Common myeloid progenitor, CD34-positive (primary cell): ENCODE measurements at regions not wholly inside any gene's neighbourhood (a gene's known extent, or its start where the extent isn't known, plus 50 kb on each side); places are given as distances from the start of the nearest gene placed in this dataset.

Experiments
- CTCF ChIA-PET: fragments of 350-600 bp; sonication (Branson Sonifier 250); formaldehyde crosslinking; loops from one replicate; lab custom pipeline; 2021; ENCODE audit warnings: antibody characterized with exemption; lab: Charles Lee
- POLR2A ChIA-PET: fragments of 350-600 bp; sonication (Branson Sonifier 250); formaldehyde crosslinking; loops from one replicate; lab custom pipeline; 2021; ENCODE audit warnings: antibody characterized with exemption; lab: Charles Lee
- DNase-seq, 3 donors: peaks; one replicate each; pipeline versions ENCODE4 v3.0.0 to v3.0.0-alpha.2; 2013
- H3K27ac ChIP-seq, 2 experiments: 1 replicate in 1 of 2; 2 replicates in 1 of 2; pipeline ENCODE4 v1.7.0; 2013; ENCODE audit warnings: inconsistent platforms in 2 of 2, low read length in 2 of 2, mild to moderate bottlenecking in 2 of 2, low read depth in 1 of 2, moderate library complexity in 1 of 2; ENCODE audit not compliant: severe bottlenecking in 2 of 2, insufficient read depth in 1 of 2, poor library complexity in 1 of 2
- H3K27me3 ChIP-seq, 5 experiments: replicated peaks in 2 of 5; 1 replicate in 3 of 5; 2 replicates in 2 of 5; pipeline versions ENCODE4 v1.6.1 to v1.7.0; 2013; ENCODE audit warnings: low read length in 4 of 5, mild to moderate bottlenecking in 2 of 5, moderate library complexity in 2 of 5, inconsistent platforms in 1 of 5; ENCODE audit not compliant: insufficient read depth in 5 of 5, control insufficient read depth in 4 of 5
- H3K36me3 ChIP-seq, 4 experiments: 1 replicate in 2 of 4; 2 replicates in 2 of 4; pipeline versions ENCODE4 v1.6.1 to v1.7.0; 2013; ENCODE audit warnings: low read length in 3 of 4, control low read depth in 1 of 4, mild to moderate bottlenecking in 1 of 4; ENCODE audit not compliant: control insufficient read depth in 4 of 4, insufficient read depth in 4 of 4
- H3K4me1 ChIP-seq, 4 experiments: 1 replicate in 3 of 4; 2 replicates in 1 of 4; pipeline versions ENCODE4 v1.6.1 to v1.7.1; 2013; ENCODE audit warnings: low read length in 3 of 4, mild to moderate bottlenecking in 3 of 4, control low read depth in 1 of 4, inconsistent platforms in 1 of 4, moderate library complexity in 1 of 4; ENCODE audit not compliant: control insufficient read depth in 4 of 4, insufficient read depth in 4 of 4; ENCODE audit errors: control extremely low read depth in 1 of 4
- H3K4me3 ChIP-seq, 7 experiments: 1 replicate in 4 of 7; 2 replicates in 3 of 7; pipeline versions ENCODE4 v1.5.1 to v1.7.0; 2013; ENCODE audit warnings: mild to moderate bottlenecking in 7 of 7, low read length in 6 of 7, moderate library complexity in 6 of 7, inconsistent platforms in 2 of 7, low read depth in 2 of 7, control low read depth in 1 of 7; ENCODE audit not compliant: insufficient read depth in 4 of 7, control insufficient read depth in 1 of 7; ENCODE audit errors: extremely low read depth in 1 of 7
- H3K9me3 ChIP-seq, 5 experiments: 1 replicate in 4 of 5; 2 replicates in 1 of 5; pipeline versions ENCODE4 v1.6.1 to v1.7.1; 2013; ENCODE audit warnings: low read length in 4 of 5, mild to moderate bottlenecking in 2 of 5, inconsistent platforms in 1 of 5, low read depth in 1 of 5, moderate library complexity in 1 of 5; ENCODE audit not compliant: control insufficient read depth in 4 of 5, insufficient read depth in 2 of 5; ENCODE audit errors: control extremely low read depth in 1 of 5
- WGBS: methylation state at CpG from one replicate; pipeline ENCODE4 v1.1.5; 2013; ENCODE audit not compliant: insufficient coverage; 5-methylcytosine and 5-hydroxymethylcytosine counted together

DNA sequence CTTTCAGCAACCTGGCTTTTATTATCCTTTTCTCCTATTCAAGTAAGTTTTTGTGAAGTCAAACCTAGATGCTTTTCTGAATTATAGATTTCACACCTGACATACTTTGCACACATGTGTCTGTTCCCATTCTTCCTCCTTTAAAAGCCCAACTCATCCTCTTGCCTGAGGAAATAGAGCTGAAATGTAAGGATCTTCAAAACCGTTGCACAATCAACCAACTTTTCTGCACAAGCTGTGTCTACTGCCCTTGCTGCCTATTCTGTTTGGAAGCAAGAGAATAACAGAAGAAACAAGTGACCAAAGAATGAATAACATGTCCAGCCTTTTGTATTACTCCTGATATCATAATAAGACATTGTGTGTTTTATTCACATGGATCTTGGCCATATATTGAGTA, 95.1 kb upstream of the ITGA1 start:
- no peaks in the 10 kb centered on the region for H3K4me1 ChIP-seq
- POLR2A ChIA-PET: no interaction called here
- no peak overlapping the region for H3K27ac ChIP-seq
- WGBS: 100% methylated on average over 1 of the region's 1 CpG
- H3K4me3 ChIP-seq: no peak overlapping the region
- H3K27me3 ChIP-seq: peaks cover 0 to 3% (median 0%) of the 10 kb centered on the region in 5 experiments
- CTCF ChIA-PET: interaction anchor here (0.6 to 0.7 kb wide), 2 partner anchors 119 to 1471 kb away, joined by 3 read pairs; no protein-coding TSS in a partner anchor
- no peaks in the 10 kb centered on the region for H3K36me3 ChIP-seq
- no peaks in the 10 kb centered on the region for H3K9me3 ChIP-seq
- DNase-seq: no peak

DNA sequence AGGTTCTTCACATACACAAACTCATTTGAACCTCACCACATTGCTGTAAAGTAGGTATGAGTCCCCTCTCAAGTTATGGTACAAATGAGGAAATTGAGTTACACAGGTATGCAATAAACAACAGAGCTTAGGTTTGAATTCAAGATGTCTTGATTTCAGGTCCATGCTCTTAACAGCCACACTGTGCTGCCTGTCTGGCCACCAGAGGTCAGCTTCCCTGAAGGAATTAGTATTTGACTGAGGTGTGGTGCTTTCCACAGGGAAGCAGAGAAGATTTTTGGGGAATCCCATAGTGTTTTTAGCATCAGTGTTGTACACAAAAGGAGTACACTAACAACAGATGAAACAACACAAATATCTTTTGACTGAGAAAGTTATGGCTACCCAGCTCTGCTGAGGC, 94.4 kb upstream of the ITGA1 start:
- DNase-seq: peak; percentile 17 to 38 (median 36)
- CTCF ChIA-PET: interaction anchor here (0.6 to 1.6 kb wide), 5 partner anchors 9 to 1470 kb away, joined by 3 to 5 read pairs (median 3); no protein-coding TSS in a partner anchor
- peaks cover 0 to 3% (median 0%) of the 10 kb centered on the region in 5 experiments for H3K27me3 ChIP-seq
- no peak overlapping the region for H3K4me3 ChIP-seq
- H3K9me3 ChIP-seq: no peaks in the 10 kb centered on the region
- no peaks in the 10 kb centered on the region for H3K36me3 ChIP-seq
- POLR2A ChIA-PET: no interaction called here
- H3K27ac ChIP-seq: no peak overlapping the region
- H3K4me1 ChIP-seq: no peaks in the 10 kb centered on the region

DNA sequence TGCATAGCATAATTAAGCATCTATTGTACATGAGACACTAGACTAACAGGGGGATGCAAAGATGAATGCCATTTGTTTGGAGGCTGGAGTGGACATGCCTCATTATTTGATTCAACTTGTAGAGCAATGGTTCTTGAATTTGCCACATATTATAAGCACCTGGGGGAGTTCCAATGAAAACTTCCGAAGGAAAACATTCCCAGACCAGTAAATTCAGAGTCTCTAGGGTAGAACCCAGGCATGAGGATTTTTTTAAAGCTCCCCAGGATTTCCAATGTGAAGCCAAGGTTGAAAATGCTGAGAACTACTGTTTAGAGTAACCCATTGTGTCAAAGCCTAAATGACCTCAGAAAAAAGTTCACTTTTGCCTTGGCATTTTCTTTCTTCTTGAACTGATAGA, 93.9 kb upstream of the ITGA1 start:
- Histone ChIP-seq H3K4me3 (no peak overlapping the region), H3K9me3 (no peaks in the 10 kb centered on the region), H3K27me3 (peaks cover 0 to 3% (median 0%) of the 10 kb centered on the region in 5 experiments), H3K27ac (no peak overlapping the region), H3K36me3 (no peaks in the 10 kb centered on the region), H3K4me1 (no peaks in the 10 kb centered on the region)
- 100% methylated on average over 1 of the region's 1 CpG for WGBS
- ChIA-PET CTCF (interaction anchor here (1.2 to 1.6 kb wide), 3 partner anchors 10 to 220 kb away, joined by 3 to 5 read pairs (median 4); no protein-coding TSS in a partner anchor), POLR2A (no interaction called here)
- no peak for DNase-seq

DNA sequence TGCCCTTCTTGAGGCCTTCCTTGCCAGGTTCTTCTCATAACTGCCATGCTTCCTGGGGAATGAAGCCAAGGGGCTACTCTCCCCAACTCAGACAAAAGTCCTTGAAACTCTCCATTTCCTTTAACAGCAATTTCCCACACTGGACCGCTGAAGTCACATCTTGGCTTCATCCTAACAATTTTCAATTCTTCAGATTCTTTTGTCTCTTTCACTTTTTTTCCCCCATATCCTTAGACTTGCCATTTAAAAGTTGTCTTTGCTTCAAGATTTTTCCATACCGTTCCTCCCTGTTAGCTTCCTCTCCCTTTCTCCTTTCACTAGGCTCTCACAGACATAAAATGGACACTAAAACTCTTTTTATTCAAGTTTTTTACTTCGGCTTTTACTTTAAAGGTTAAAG, 93.1 kb upstream of the ITGA1 start:
- no peak overlapping the region for H3K27ac ChIP-seq
- H3K36me3 ChIP-seq: no peaks in the 10 kb centered on the region
- H3K27me3 ChIP-seq: peaks cover 0 to 3% (median 0%) of the 10 kb centered on the region in 5 experiments
- no peaks in the 10 kb centered on the region for H3K4me1 ChIP-seq
- no peak overlapping the region for H3K4me3 ChIP-seq
- H3K9me3 ChIP-seq: no peaks in the 10 kb centered on the region
- CTCF ChIA-PET: interaction anchor here (0.8 to 1.9 kb wide), 2 partner anchors 10 to 15 kb away, joined by 3 to 6 read pairs; no protein-coding TSS in a partner anchor
- no peak for DNase-seq
- POLR2A ChIA-PET: no interaction called here
- 88% methylated on average over 2 of the region's 3 CpGs for WGBS

DNA sequence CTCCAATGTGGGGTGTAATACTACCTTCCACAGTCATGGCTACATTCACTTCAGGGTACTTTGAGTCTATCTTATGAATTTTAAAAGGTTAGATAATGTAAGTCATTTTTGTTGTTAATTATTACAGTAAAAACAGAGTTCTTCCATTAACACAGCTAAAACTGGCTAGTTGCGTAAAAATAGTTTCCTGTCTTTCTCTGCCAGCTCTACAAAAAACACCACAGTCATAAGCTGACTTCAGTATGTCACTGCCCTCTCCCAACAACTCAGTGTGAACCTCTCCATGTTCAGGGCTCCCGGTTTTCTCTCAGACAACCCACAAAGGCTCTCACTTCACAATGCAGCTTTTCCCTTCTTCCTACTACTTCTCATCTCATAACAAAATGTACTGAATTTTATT, 84.8 kb upstream of the ITGA1 start:
- no peaks in the 10 kb centered on the region for H3K36me3 ChIP-seq
- no peaks in the 10 kb centered on the region for H3K9me3 ChIP-seq
- peak in 2 of 3 donors; percentile 25 to 42 for DNase-seq
- H3K27ac ChIP-seq: no peak overlapping the region
- POLR2A ChIA-PET: no interaction called here
- peaks cover 0 to 4% (median 0%) of the 10 kb centered on the region in 5 experiments for H3K27me3 ChIP-seq
- CTCF ChIA-PET: interaction anchor here (0.8 kb wide), 1 partner anchor 45 kb away, joined by 3 read pairs; no protein-coding TSS in a partner anchor
- WGBS: 0% methylated on average over 2 of the region's 2 CpGs
- peak overlapping the region in 2 of 7 experiments; percentile 5 to 23 for H3K4me3 ChIP-seq
- H3K4me1 ChIP-seq: peaks cover 10 to 29% (median 22%) of the 10 kb centered on the region in 4 experiments

DNA sequence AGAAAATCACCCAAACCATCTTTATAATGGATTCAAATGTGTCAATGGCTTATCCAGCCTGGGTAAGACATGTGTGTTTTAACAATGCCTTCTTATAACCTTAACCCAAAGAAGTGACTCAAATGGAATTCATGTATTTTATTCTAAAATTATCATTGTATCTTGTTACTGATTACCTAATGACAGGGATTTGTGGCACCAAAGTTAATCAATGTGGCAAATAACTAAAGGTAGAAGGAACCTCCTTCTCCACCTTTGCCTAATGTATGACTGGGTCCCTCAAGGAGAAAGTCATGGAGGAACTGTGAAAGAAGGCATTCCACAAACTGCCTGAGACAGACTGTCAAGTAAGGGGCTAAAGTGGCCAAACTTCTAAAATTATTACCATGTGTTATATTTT, 84.4 kb upstream of the ITGA1 start:
- H3K4me1 ChIP-seq: peaks cover 12 to 33% (median 23%) of the 10 kb centered on the region in 4 experiments
- no peak for DNase-seq
- no peaks in the 10 kb centered on the region for H3K9me3 ChIP-seq
- peaks cover 0 to 4% (median 0%) of the 10 kb centered on the region in 5 experiments for H3K27me3 ChIP-seq
- H3K4me3 ChIP-seq: no peak overlapping the region
- ChIA-PET POLR2A (no interaction called here), CTCF (no interaction called here)
- no peak overlapping the region for H3K27ac ChIP-seq
- no peaks in the 10 kb centered on the region for H3K36me3 ChIP-seq

DNA sequence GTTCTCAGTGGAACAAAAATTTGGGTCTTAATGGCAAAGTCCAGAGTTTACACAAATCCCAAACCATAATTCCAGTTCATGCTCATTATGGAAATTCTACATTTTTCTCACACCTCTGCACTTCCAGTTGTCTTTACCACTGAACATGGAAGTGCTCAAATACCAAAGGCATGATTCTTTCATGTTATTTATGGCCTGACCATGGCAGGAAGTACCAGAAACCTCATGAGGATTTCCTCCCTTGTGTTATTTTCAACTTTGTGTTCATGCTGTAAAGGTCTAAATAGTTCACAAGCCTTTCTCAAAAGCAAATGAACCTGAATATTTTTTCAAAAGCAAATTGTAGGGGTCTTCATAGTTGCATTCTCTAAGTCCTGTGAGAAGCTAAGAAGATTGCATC, 82.0 kb upstream of the ITGA1 start:
- POLR2A ChIA-PET: no interaction called here
- CTCF ChIA-PET: no interaction called here
- Histone ChIP-seq H3K36me3 (no peaks in the 10 kb centered on the region), H3K9me3 (no peaks in the 10 kb centered on the region), H3K4me1 (peaks cover 25 to 57% (median 42%) of the 10 kb centered on the region in 4 experiments), H3K4me3 (no peak overlapping the region), H3K27ac (no peak overlapping the region), H3K27me3 (peaks cover 0 to 4% (median 0%) of the 10 kb centered on the region in 5 experiments)
- DNase-seq: peak; percentile 31 to 73 (median 57)
